HEK293T (cell line): ENCODE measurements at regions not wholly inside any gene's neighbourhood (a gene's known extent, or its start where the extent isn't known, plus 50 kb on each side); places are given as distances from the start of the nearest gene placed in this dataset.
A peak's percentile ranks its signal among the peaks of the same experiment; 100 is the strongest.

Experiments used
- CTCF ChIA-PET: fragments of 350-600 bp; formaldehyde crosslinking; extraction: SDS; loops from one replicate; lab custom pipeline; 2021; ENCODE audit warnings: antibody characterized with exemption, inconsistent platforms; lab: Yijun Ruan, JAX
- POLR2A ChIA-PET: fragments of 350-600 bp; formaldehyde crosslinking; extraction: SDS; loops from one replicate; lab custom pipeline; 2020; ENCODE audit warnings: antibody characterized with exemption, inconsistent platforms; lab: Yijun Ruan, JAX
- DNase-seq: peaks from one replicate; pipeline ENCODE4 v3.0.0; 2012; ENCODE audit warnings: mixed read lengths; ENCODE audit errors: extremely low spot score
- ARNT ChIP-seq: fragments of 450-650 bp; IDR thresholded peaks from 2 replicates; pipeline ENCODE4 v1.6.1; 2017; ENCODE audit warnings: mild to moderate bottlenecking
- BHLHE40 ChIP-seq: fragments of 450-650 bp; IDR thresholded peaks from 2 replicates; pipeline ENCODE4 v1.6.1; 2016; ENCODE audit warnings: mild to moderate bottlenecking, moderate library complexity, borderline replicate concordance
- CTBP1 ChIP-seq: fragments of 450-650 bp; IDR thresholded peaks from 2 replicates; pipeline ENCODE4 v1.6.1; 2016; ENCODE audit warnings: borderline replicate concordance
- ELF4 ChIP-seq: fragments of 450-650 bp; IDR thresholded peaks from 2 replicates; pipeline ENCODE4 v1.6.1; 2017; ENCODE audit warnings: antibody characterized with exemption
- FOXA1 ChIP-seq: fragments of 450-650 bp; IDR thresholded peaks from 2 replicates; pipeline ENCODE4 v1.6.1; 2016; ENCODE audit warnings: mild to moderate bottlenecking
- FOXK2 ChIP-seq: fragments of 450-650 bp; IDR thresholded peaks from 2 replicates; pipeline ENCODE4 v1.6.1; 2016; ENCODE audit warnings: mild to moderate bottlenecking
- FOXM1 ChIP-seq: fragments of 450-650 bp; IDR thresholded peaks from 2 replicates; pipeline ENCODE4 v1.6.1; 2017; ENCODE audit warnings: mild to moderate bottlenecking, borderline replicate concordance
- HDGF ChIP-seq: fragments of 450-650 bp; IDR thresholded peaks from 2 replicates; pipeline ENCODE4 v1.6.1; 2017; ENCODE audit warnings: antibody characterized with exemption, borderline replicate concordance
- L3MBTL2 ChIP-seq: fragments of 450-650 bp; conservative IDR thresholded peaks from 2 replicates; pipeline ENCODE4 v1.6.1; 2016; ENCODE audit warnings: mild to moderate bottlenecking
- LEF1 ChIP-seq: fragments of 450-650 bp; IDR thresholded peaks from 2 replicates; pipeline ENCODE4 v1.6.1; 2017; ENCODE audit warnings: mild to moderate bottlenecking, borderline replicate concordance
- NFRKB ChIP-seq: fragments of 450-650 bp; IDR thresholded peaks from 2 replicates; pipeline ENCODE4 v1.6.1; 2016; ENCODE audit warnings: mild to moderate bottlenecking, moderate library complexity
- SP1 ChIP-seq: fragments of 450-650 bp; IDR thresholded peaks from 2 replicates; pipeline ENCODE4 v1.6.1; 2017
- SUZ12 ChIP-seq: fragments of 450-650 bp; IDR thresholded peaks from 2 replicates; pipeline ENCODE4 v1.6.1; 2016; ENCODE audit warnings: mild to moderate bottlenecking
- TARDBP ChIP-seq: fragments of 450-650 bp; IDR thresholded peaks from 2 replicates; pipeline ENCODE4 v1.6.1; 2016
- ZNF384 ChIP-seq: fragments of 450-650 bp; IDR thresholded peaks from 2 replicates; pipeline ENCODE4 v1.6.1; 2016
- TF ChIP-seq, protein P1 (sequence below): fragments of 450-650 bp; IDR thresholded peaks from 2 replicates; pipeline ENCODE4 v1.6.1; 2016

DNA sequence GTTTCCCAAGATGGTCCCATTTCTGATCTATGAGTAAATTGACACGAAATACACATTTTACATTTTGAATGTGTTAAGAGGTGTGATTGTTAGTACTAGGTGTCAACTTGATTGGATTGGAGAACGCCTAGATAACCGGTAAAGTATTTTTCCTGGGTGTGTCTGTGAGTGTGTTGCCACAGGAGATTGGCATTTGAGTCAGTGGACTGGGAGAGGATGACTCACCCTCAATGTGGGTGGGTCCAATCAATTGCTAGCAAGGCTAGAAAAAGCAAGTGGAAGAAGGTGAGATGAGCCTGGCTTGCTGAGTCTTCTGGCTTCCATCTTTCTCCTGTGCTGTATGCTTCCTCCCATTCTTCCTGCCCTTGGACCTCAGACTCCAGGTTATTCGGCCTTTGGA, 960.7 kb upstream of the PCDH9 start:
- DNase-seq, result no peak
- ChIA-PET CTCF (no interaction called here), POLR2A (no interaction called here)
- no peak for TF ChIP-seq FOXM1
- TF ChIP-seq ELF4, result no peak

DNA sequence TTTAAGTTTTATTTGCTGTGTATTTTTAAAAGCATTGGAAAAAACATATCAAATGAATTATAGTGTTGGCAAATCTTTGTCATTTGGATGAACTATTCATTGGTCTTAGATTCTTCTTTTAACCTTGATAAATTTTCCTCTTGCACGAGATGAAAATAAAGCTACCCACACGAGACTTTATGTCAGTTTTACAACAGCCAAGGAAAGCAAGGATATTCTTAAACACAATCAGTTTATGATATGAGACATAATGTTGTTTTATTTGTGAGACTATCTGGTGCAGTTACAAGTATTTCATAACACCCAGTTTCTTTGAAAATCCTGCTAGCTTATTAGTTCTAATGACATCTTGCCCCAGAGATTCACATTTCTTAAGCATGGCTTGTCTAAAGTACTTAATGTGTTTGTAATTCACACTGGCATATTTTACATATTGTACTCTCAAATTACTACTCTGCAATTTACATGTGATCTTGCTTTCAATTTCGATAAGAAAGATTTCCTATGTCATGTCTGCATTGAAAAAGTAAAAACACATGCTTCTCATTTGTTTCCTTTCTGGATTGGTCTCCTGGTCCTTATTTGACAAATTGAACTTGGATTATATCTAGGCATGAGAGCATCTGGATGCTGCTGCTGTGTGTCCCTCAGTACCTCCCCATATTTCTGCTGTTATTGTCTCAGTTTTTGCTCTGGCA, 955.5 kb upstream of the PCDH9 start:
- ChIA-PET POLR2A (no interaction called here), CTCF (no interaction called here)
- no peak for DNase-seq
- TF ChIP-seq FOXM1 (no peak), ARNT (peak; percentile 67)

GRCh38 chr13:68176475-68176874, 946.3 kb upstream of the PCDH9 start:
- CTCF ChIA-PET, result no interaction called here
- TF ChIP-seq CTBP1, result no peak
- no peak for TF ChIP-seq SUZ12
- TF ChIP-seq, protein P1, sequence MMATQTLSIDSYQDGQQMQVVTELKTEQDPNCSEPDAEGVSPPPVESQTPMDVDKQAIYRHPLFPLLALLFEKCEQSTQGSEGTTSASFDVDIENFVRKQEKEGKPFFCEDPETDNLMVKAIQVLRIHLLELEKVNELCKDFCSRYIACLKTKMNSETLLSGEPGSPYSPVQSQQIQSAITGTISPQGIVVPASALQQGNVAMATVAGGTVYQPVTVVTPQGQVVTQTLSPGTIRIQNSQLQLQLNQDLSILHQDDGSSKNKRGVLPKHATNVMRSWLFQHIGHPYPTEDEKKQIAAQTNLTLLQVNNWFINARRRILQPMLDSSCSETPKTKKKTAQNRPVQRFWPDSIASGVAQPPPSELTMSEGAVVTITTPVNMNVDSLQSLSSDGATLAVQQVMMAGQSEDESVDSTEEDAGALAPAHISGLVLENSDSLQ, result no peak
- no peak for TF ChIP-seq BHLHE40
- no peak for TF ChIP-seq FOXA1
- no peak for TF ChIP-seq FOXK2
- no peak for DNase-seq
- POLR2A ChIA-PET, result no interaction called here

DNA sequence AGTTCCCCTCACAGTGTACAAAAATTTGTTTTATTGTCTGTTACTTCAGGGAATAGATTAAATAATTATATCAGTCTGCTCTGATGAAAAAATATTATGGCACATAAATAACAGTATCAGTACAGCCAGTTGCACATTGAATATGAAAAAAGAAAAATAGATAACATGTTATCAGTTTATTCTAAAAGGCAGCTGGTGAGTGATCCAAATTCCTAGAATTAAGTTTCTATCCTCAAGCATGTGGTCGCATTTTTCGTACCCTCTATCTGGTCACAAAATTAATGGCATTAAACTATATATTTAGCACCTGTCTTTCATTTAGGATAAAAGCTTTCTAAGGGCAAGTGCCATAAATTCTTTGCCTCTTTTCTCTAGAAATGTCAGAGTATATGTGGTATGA, 944.8 kb upstream of the PCDH9 start:
- ChIA-PET CTCF (no interaction called here), POLR2A (no interaction called here)
- TF ChIP-seq FOXM1 (no peak), ELF4 (no peak), BHLHE40 (no peak), ARNT (no peak), SUZ12 (no peak), ZNF384 (no peak), L3MBTL2 (no peak), TARDBP (no peak), LEF1 (no peak), FOXA1 (no peak), NFRKB (no peak), CTBP1 (no peak), FOXK2 (no peak)
- TF ChIP-seq, protein P1, result no peak
- DNase-seq, result no peak

DNA sequence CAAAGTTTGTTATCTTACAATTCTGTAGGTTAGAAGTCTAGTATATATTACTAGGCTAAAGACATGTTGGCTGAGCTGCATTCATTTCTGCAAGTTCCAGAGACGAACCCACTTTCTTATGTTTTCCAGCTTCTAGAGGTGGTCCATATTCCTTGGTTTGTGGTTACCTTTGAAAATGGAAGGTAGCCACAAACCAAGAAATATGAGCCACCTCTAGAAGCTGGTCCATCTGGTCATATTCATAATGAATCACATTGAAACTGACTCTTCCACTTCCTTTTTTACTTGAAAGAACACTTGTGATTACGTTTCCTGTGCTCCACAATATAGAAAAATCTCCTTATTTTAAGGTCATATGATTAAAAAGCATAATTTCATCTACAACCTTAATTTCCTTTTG, 943.0 kb upstream of the PCDH9 start:
- no peak for DNase-seq
- ChIA-PET POLR2A (no interaction called here), CTCF (no interaction called here)
- TF ChIP-seq NFRKB (no peak), HDGF (no peak), SP1 (no peak)

GRCh38 chr13:68170961-68171360, 940.8 kb upstream of the PCDH9 start:
- POLR2A ChIA-PET, result no interaction called here
- DNase-seq, result no peak
- CTCF ChIA-PET, result no interaction called here
- no peak for TF ChIP-seq ELF4
- TF ChIP-seq TARDBP, result no peak
- TF ChIP-seq ARNT, result no peak
- no peak for TF ChIP-seq LEF1
- TF ChIP-seq SP1, result no peak
- no peak for TF ChIP-seq HDGF
- TF ChIP-seq ZNF384, result no peak
- TF ChIP-seq FOXM1, result peak; percentile 83
- TF ChIP-seq, protein P1, result no peak

- no peak for DNase-seq
- ChIA-PET CTCF (interaction anchor here (0.9 kb wide), 1 partner anchor 11 kb away, joined by 3 read pairs; no protein-coding TSS in a partner anchor), POLR2A (no interaction called here)
- TF ChIP-seq NFRKB (no peak), L3MBTL2 (no peak), SP1 (no peak), ELF4 (no peak), TARDBP (no peak), LEF1 (no peak), FOXA1 (no peak), FOXM1 (no peak), HDGF (no peak)
- TF ChIP-seq, protein P1, result no peak
Observed at GRCh38 chr13:68168448-68168847, 938.3 kb upstream of the PCDH9 start.
